HG03571 (cell line): ENCODE measurements at regions not wholly inside any gene's neighbourhood (a gene's known extent, or its start where the extent isn't known, plus 50 kb on each side); places are given as distances from the start of the nearest gene placed in this dataset.

ENCODE experiments used
- ATAC-seq: cut with Tn5 transposase; IDR thresholded peaks from one replicate; pipeline ENCODE4 v1.9.1; 2021; ENCODE audit not compliant: unreplicated experiment

DNA sequence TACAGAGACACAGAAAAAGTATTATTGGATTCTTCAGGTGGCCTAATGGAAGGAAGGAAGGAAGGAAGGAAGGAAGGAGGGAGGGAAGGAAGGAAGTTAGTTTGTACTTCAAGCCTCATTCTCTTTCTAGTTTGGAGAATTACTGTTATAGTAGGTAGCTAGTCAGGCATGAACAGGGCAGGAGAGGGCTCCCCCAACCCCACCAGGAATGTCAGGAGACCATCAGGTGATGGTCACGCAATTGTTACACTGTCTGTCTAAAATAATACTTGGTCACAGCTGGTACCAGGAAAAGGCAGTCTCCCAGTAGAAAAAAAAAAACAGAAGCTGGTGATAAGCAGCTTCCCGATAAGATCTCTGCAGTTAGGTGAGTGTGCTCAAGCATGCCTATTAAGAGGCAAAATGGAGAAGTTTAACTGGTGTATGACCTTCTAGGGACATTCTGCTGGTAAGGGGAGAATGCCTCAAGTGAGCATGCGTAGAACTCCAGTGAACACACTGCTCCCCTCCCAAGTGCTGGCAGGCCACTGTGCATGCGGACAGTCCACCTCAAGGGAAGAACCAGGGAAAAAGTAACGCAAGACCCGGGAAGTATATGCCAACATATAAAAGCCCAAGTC, 358.4 kb upstream of the SOX5 start:
- no peak for ATAC-seq

DNA sequence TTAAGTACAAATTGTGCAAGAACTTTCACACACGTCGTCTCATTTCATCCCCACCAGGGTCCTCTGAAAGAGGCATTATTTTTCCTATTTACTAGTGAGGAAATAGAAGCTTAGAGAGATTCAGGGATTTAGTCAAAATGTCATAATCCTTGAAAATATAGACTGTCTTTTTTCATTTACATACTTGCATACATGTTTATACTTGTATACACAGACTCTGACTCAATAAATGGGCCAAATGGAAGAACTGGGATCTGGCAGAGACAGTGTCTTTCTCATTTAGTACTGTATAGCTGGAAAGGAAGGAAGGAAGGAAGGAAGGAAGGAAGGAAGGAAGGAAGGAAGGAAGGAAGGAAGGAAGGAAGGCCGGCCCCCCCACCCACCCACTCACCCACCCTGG, 357.7 kb upstream of the SOX5 start:
- no peak for ATAC-seq

DNA sequence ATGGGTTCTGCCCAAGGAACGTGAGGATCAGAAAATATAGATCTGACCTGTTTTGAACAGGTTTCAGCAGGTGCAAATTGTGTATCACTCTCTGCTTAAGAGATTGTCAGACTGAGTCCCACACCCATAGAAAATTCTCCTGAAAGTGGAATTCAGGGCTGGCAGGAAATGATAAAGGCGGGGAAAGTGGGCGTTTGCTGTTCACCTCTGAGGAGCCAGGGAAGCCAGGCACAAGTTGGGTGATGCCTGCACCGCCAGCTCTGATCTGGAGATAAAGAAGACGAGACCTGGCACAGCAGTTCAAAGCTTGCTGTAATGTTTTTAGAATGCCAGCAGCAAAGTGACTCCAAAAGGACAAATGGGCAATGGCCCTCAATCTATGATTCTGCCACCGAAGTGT, 356.5 kb upstream of the SOX5 start:
- ATAC-seq = no peak

DNA sequence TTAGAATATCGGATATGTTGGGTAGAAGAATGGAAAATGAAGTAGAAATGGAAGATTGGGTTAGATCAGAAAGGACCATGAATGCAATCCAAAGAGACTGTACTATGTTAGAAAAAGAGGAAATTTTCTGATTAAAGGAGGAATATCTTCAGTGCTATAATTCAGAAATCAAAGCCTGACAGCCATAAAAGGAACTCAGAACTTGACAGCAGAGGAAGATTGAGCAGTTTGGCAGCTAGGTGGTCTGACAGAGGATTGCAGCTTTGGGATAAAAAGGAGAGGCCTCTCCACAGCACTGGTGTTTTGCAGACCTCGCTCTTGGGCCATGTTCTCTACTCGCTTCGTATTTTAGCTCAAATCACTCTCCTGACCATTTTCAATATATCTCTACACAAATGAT, 354.8 kb upstream of the SOX5 start:
- ATAC-seq = no peak

DNA sequence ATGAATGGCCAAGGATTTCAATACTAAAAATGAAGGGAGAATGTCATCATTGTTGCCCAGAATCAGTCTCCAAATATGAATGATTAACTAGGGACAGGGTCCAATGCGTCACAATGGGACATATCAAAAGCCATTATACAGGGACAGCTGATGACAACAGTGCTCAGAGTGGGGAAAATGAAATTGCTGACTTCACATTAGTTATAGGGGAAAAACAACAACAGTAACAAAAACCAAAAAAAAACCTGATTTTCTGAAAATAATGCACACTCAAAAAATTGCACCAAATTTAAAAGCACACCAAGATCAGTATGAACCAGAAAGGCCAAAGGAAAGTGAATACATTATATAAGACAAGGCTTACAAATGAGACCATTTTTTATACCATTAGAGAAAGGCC, 353.2 kb upstream of the SOX5 start:
- no peak for ATAC-seq

DNA sequence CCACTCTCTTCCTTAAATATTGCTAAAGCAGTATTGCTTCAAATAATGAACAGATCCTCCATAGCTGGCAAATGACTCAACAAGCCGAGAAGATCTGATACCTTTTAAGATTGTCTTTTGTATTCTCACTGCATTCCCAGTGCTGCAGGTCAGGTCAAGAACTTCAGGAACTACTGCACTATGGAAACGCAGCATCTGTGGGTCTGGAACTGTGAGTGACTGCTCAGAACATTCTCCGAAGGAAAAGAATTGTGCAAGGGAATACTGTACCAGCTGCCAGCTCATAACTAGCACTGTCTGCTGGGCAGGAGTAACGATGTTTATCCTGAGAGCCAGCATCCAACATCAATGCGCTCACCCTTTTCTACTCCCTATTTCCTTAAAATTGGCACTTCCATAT, 348.0 kb upstream of the SOX5 start:
- ATAC-seq = no peak

DNA sequence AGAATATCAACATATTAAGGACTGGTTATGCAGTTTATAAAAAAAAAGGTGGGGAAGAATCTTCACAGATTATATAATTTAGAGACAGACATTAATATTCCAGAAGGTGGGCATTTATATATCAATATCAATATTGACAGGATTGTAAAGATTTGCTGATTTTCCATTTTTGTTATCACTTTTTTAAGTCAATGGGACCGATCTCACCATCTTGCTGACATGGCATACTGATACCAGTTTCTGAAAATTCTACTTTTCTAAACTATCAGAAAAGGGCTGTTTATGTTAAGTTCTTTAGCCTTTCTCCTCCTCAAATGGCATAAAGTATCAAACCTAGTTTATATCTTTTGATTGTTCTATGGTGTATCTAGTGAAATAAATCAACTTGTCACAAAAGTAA, 344.1 kb upstream of the SOX5 start:
- no peak for ATAC-seq

DNA sequence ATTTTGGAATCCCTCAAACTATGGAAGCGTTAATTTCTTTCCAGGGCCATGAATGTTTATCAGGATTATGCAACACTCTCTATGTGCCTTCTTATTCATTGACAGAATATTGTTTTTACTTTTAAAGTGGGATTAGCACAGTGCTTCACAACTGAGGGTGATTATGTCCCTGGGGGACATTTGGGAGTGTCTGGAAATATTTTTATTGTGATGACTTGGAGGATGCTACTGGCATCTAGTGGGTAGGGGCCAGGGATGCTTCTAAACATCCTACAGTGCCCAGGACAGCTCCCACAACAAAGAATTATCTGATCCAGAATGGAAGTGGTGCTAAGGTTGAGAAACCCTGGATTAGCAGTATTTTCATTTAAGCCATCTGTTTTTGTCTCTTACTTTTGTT, 338.5 kb upstream of the SOX5 start:
- ATAC-seq = no peak

DNA sequence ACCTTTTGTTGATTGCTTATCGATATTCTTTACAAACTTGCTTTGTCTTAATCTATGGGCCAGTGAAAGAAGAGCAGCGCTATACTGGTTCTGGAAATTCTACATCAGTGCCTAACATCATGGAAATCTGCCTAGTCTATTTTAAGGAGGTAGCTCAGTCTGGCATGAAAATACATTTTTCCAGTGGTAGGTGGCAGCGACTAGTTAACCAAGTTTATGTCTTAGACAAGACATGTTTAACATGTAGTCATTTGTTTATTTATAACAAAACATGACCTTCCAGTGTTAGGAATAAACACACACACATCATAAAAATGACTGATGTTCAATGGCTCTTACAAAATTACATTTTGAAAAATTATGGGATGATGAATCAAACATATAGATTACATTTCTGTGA, 336.0 kb upstream of the SOX5 start:
- no peak for ATAC-seq

DNA sequence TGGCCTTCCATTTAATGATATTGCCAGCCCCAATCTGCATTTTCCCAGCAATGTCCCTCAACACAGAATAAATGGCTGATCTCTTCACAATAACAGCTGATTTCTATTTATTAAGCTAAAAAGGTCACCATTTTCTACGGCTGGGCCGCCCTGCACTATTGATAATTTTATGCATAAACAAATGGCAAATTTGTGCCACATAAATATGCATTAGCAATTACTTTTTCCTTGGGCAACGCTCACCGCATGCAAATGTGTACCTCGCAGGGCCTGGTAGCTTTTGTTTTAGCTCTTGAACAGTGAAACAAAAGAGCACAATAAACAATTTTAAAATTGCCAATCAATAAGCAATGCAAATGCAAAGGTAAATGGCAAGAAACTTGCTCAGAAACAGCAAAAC, 331.9 kb upstream of the SOX5 start:
- ATAC-seq = no peak

DNA sequence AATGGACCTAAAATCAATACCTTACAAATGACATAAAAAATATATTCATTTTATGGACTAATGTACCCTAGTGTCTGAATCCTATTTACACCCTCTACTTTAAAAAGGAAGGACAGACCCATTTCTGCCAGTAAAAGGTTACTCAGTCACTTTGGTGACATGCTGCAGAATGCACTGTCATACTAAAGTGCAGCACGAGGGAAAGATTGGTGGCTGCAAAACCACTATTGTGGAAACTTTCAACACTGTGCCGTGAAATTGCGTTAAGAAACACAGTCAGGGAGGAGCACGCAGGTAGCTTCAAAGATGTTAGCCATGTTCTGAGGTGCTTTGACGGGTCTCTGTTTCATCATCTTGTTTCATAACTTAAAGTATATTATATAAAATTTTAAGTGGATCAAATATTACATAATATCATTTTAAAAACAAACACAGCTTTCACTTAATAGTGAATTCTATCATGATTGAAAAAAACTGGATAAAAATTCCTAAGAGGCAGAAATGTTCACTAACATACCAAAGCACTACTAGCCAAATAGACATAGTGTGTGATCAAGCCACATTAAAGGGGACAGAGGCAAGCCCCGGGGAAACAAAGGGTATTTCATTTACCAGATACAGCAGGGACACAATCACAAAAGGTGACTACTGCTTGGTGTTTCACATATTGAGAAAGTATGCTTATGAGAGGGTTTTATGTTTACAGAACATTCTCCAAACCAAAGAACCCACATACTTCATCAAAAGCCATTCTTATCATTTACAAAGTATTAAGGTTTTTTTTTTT, 330.8 kb upstream of the SOX5 start:
- no peak for ATAC-seq

DNA sequence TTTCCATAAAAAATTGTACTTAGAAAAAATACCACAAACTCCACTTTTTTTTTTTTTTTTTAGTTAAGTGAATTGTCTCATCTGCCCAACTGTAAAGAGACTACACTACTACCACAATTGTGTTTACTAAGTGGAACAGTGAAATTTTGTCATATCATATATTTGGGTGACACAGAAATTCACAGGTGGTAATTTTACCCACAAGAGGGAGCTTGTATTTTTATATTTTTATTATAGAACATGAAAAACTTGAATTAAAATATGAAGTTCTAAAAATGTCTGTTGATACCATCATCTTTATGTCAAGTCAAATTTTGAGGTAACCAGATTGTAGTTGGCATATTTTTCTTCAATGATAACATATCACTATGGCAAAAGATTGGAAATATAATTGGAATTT, 329.4 kb upstream of the SOX5 start:
- no peak for ATAC-seq

DNA sequence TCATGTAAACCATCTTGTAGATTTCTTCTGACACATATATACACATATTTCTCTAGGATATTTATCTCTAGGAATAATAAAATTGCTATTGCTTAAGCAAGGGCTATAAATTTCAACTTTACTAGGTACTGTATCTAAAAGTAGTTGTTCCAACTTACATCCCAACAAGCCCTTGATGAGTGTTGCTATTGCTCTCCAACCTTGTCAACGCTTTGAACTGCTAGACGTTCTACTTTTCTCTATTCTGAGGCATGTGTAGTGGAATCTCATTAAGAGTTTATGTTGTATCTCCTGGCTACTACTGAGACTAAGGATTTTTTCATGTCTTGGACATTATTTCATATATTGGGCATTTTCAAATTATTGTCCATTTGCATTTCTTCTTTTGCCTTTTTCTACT, 321.5 kb upstream of the SOX5 start:
- no peak for ATAC-seq

DNA sequence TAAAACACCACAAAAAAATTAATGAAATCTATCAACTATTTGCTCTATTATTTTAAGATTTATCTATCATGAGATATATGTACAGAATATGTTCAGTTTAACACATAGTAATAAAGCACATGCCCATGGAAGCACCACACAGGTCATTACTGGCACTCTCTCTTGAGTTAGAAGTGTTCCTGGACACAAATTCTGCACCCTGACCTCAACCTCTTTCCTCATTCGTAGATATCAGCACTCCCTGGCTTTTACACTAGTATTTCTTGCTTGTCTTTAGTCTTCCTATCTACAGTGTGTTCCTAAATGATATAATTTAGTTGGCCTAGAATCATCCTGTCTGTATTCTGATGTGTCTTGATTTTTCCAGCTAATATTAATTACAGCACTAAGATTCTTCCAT, 321.0 kb upstream of the SOX5 start:
- no peak for ATAC-seq

DNA sequence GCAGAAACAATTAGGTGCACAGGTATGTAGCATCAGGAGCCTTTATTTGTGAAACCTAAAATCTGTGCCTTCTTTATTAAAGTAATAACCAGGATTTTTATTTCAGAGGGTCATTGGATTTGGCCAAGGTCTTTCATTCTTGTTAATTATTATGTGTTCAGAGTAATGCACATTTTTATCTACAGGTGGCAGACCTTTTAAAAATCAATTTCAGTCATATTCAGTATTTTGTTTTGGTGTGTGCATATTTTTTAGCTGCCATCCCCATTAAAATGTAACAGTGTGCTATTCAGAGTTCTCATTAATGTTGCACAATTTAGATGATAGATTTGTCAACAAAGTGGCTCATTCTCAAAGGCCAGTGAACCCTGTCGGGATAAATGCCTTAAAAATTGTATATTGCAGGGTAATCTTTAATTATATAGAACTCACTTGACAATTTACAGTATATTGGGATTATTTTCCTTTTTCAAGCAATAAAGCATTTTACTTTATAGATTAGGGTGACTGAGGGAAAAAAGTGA, 319.3 kb upstream of the SOX5 start:
- no peak for ATAC-seq

DNA sequence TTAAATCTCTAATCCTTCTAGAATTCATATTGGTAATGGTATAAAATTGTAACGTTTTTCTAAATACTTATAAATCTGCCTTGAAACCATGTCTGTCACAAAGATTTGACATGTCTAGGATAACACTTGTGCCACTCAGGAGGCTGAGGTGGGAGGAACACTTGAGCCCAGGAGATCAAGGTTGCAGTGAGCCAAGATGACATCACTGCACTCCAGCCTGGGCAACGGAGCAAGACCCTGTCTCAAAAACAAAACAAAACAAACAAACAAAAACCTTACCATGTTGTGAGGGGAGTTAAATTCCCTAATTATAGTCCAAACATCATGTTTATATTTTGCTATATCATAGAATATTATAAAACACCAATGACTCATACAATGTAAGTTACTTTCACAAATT, 317.5 kb upstream of the SOX5 start:
- no peak for ATAC-seq

DNA sequence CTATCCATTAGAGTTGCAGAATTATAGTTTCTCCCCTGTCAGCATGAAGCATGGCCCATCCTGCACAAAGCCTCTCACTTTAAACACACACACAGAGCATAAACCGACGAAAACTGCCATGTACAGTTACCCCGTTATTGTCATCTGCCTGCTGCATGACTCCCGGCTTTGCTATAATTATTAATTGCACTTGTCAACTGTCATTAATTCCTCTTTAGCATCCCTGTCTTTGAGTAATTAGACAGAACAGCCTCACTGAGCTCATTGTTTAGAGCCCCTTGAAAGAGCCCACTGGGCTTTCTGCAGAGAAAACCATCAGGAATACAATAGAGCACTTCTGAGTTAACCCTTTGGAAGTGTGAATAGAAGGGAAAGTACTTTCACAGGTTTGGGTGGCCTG, 307.2 kb upstream of the SOX5 start:
- no peak for ATAC-seq

DNA sequence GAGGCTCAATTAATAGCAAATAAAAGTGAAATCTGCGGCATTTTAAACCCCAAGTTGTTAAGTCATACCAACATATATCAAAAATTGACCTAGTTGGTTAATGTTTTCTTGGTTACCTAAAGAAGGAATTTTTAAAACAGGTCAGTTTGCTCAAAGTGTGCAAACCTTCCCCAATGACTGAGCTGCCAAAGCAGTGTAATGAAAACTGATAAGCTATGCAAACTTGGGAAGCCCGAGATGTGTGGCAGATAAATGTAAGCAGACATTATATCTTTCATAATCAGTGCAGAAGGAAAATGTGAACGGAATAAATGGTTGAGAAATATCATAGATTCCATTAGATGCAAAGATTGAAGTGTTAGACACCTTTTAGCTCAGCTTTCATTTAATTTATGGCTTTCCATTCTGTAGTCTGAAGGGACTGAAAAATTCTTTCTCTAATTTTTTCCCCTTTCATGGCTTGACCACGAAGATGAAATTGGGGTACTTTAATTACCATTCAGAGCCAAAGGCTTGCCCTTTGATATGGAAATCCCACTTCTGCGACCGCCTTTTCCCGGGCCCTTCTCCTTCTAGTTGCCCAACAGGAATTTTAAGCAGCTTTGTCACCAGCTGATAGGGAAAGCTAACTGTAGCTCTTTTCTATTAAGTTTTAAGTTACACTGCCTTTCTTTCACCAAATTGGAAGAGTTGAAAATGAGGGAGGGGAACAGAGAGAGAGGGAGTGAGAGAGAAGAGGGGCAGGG, 306.6 kb upstream of the SOX5 start:
- no peak for ATAC-seq

DNA sequence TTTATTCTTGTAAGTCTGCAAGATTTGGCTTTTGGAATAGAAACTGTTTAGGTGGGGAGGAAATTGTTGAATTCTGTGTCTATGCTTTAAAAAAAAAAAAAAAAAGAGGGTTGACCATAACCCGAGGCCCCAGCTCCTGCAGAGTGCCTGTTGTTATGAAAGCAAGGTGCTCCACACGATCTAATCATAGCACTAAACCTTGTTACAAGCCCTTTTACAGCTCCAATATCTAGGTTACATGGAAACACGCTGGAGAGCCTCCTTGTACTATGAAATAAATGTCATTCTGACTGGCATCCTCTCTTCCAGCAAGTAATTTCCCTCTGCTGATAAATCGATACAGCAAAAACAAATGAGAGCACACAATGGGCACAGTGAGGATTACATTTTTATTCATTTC, 303.1 kb upstream of the SOX5 start:
- ATAC-seq = no peak

DNA sequence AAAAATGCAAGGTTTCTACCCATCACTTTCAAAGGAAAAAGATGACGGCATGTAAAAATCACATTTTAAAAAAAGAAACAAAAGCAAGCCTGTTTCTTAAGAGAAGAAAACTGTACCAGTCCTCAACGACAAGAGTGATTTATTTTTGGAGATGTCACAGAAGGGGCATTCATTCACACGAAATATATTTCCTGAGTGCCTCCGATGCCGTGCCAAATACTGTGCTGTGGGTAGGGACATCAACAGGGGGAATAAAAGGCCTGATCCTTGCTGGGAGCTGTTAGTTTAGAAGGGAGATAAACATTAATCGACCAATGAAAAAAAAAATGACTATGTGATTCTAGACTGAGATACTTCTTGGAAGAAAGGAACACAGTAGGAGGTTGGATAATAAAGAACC, 297.5 kb upstream of the SOX5 start:
- ATAC-seq = no peak

DNA sequence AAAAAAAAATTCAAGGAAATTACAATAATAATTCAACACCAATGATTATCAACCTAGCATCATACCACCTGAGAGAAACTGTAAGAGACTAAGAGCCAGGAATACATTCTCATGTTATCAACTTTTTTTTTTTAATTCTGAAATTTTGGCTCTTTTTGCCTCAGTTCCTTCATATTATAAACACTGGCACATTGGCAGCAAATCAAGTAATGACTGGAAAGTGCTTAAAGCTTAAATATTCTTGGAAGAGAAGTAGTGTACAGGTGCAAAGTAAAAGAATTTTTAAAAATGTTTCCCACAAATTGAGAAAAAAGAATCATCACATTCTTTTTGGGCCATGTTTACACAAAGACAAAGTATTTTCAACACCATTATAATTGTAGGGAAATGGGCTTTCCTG, 296.9 kb upstream of the SOX5 start:
- no peak for ATAC-seq

DNA sequence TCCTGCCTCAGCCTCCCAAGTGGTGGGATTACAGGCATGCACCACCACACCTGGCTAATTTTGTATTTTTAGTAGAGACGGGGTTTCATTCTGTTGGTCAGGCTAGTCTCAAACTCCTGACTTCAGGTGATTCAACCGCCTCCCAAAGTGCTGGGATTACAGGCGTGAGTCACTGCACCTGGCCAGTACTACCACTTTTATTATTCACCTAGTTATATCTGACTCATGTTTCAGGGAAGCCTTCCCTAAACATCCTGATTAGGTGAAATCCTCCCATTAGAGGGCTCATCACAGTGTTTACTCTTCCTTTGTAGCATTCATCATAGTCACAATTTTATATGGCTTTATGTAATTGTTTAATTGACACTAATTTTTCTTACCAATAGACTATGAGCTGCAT, 295.3 kb upstream of the SOX5 start:
- no peak for ATAC-seq
